A549 (cell line): ENCODE measurements at regions not wholly inside any gene's neighbourhood (a gene's known extent, or its start where the extent isn't known, plus 50 kb on each side); places are given as distances from the start of the nearest gene placed in this dataset.

ENCODE experiments used
- ATAC-seq, 2 experiments: fragments of 200-7000 bp in 1 of 2; fragments of >200 bp in 1 of 2; cut with Nextera tagmentation in 1 of 2; cut with Tn5 transposase in 1 of 2; 3 replicates each; pipeline versions ENCODE4 v1.8.0 to v1.9.1; 2018 to 2020; ENCODE audit warnings: mild to moderate bottlenecking in 1 of 2, moderate library complexity in 1 of 2
- CTCF ChIA-PET: fragments of 300-600 bp; sonication (Branson Sonifier 250); formaldehyde crosslinking; extraction: SDS; loops from one replicate; lab custom pipeline; 2021; ENCODE audit warnings: antibody characterized with exemption, inconsistent platforms; lab: Yijun Ruan, JAX
- POLR2A ChIA-PET: fragments of 350-600 bp; formaldehyde crosslinking; extraction: SDS; loops from one replicate; lab custom pipeline; 2021; ENCODE audit warnings: antibody characterized with exemption, inconsistent platforms; lab: Yijun Ruan, JAX
- DNase-seq, 2 experiments: peaks; one replicate each; pipeline versions ENCODE4 v3.0.0 to v3.0.0-alpha.2; 2011 to 2016; ENCODE audit warnings: low read depth in 1 of 2, low spot score in 1 of 2
- FAIRE-seq: peaks from 2 replicates; lab custom pipeline; 2011; peaks lifted over from hg19 to GRCh38; lab: Jason Lieb, UNC
- H3K27ac ChIP-seq, 2 experiments: fragments of >200 bp; sonication (Bioruptor Twin); formaldehyde crosslinking; 3 replicates each; pipeline ENCODE4 v1.5.1; 2016 to 2017
- H3K4me1 ChIP-seq: fragments of >200 bp; sonication (Bioruptor Twin); formaldehyde crosslinking; 3 replicates; pipeline ENCODE4 v1.6.1; 2016
- H3K4me2 ChIP-seq: fragments of >200 bp; sonication (Bioruptor Twin); formaldehyde crosslinking; 3 replicates; pipeline ENCODE4 v1.6.1; 2016
- H3K4me3 ChIP-seq: fragments of >200 bp; sonication (Bioruptor Twin); formaldehyde crosslinking; 3 replicates; pipeline ENCODE4 v1.5.1; 2016
- H3K9me3 ChIP-seq: fragments of >200 bp; sonication (Bioruptor Twin); formaldehyde crosslinking; 3 replicates; pipeline ENCODE4 v1.6.1; 2016
- BCL3 ChIP-seq: fragments of >200 bp; sonication (Bioruptor Twin); formaldehyde crosslinking; IDR thresholded peaks from 3 replicates; pipeline ENCODE4 v1.6.1; 2016
- BHLHE40 ChIP-seq: IDR thresholded peaks from 2 replicates; pipeline ENCODE4 v1.6.1; 2012; ENCODE audit warnings: low read depth, low read length, inconsistent platforms
- CBX2 ChIP-seq: fragments of 200-600 bp; sonication (generic); IDR thresholded peaks from 2 replicates; pipeline ENCODE4 v1.6.1; 2016; ENCODE audit warnings: low read depth, mild to moderate bottlenecking, borderline replicate concordance
- CBX8 ChIP-seq: fragments of 200-600 bp; sonication (generic); IDR thresholded peaks from 2 replicates; pipeline ENCODE4 v1.6.1; 2016
- CHD2 ChIP-seq: fragments of 150-350 bp; IDR thresholded peaks from 2 replicates; pipeline ENCODE4 v1.6.1; 2014; ENCODE audit warnings: low read length; ENCODE audit not compliant: partially characterized antibody
- E2F6 ChIP-seq: IDR thresholded peaks from 2 replicates; pipeline ENCODE4 v1.6.1; 2012; ENCODE audit warnings: low read depth, borderline replicate concordance
- EHF ChIP-seq: fragments of 250-450 bp; sonication (Bioruptor Pico); IDR thresholded peaks from 2 replicates; pipeline ENCODE4 v1.5.0; 2020; ENCODE audit warnings: mild to moderate bottlenecking
- FOSB ChIP-seq: fragments of 250-450 bp; sonication (Bioruptor Pico); IDR thresholded peaks from 2 replicates; pipeline ENCODE4 v1.5.0; 2020; ENCODE audit warnings: mild to moderate bottlenecking, moderate library complexity
- HDAC2 ChIP-seq: fragments of 200-600 bp; sonication (generic); IDR thresholded peaks from 2 replicates; pipeline ENCODE4 v1.6.1; 2016
- HES2 ChIP-seq: fragments of >200 bp; sonication (Bioruptor Twin); formaldehyde crosslinking; IDR thresholded peaks from 2 replicates; pipeline ENCODE4 v1.6.1; 2016
- HMGXB4 ChIP-seq: fragments of 250-450 bp; sonication (Bioruptor Pico); IDR thresholded peaks from 2 replicates; pipeline ENCODE4 v1.5.0; 2021; ENCODE audit warnings: mild to moderate bottlenecking, moderate library complexity, borderline replicate concordance
- HOXB13 ChIP-seq: fragments of 250-450 bp; sonication (Bioruptor Pico); IDR thresholded peaks from 2 replicates; pipeline ENCODE4 v1.5.0; 2020; ENCODE audit warnings: low read depth, mild to moderate bottlenecking, moderate library complexity
- JUN ChIP-seq, 2 experiments: fragments of >200 bp; sonication (Bioruptor Twin); formaldehyde crosslinking; IDR thresholded peaks; 2 replicates in 1 of 2; 3 replicates in 1 of 2; pipeline ENCODE4 v1.6.1; 2016 to 2017
- JUNB ChIP-seq: fragments of >200 bp; sonication (Bioruptor Twin); formaldehyde crosslinking; IDR thresholded peaks from 2 replicates; pipeline ENCODE4 v1.6.1; 2016
- KDM5A ChIP-seq: fragments of 200-600 bp; sonication (generic); IDR thresholded peaks from 2 replicates; pipeline ENCODE4 v1.6.1; 2016; ENCODE audit warnings: antibody characterized with exemption, mild to moderate bottlenecking
- MAX ChIP-seq: IDR thresholded peaks from 2 replicates; pipeline ENCODE4 v1.6.1; 2012
- MAZ ChIP-seq: fragments of 150-350 bp; IDR thresholded peaks from 2 replicates; pipeline ENCODE4 v1.6.1; 2014; ENCODE audit warnings: antibody characterized with exemption, low read depth, low read length, borderline replicate concordance
- MYC ChIP-seq: IDR thresholded peaks from 2 replicates; pipeline ENCODE4 v1.6.1; 2012; ENCODE audit warnings: mild to moderate bottlenecking, inconsistent platforms, low read length, improper control_type of control experiment, borderline replicate concordance
- RNF2 ChIP-seq: fragments of 200-600 bp; sonication (generic); IDR thresholded peaks from 2 replicates; pipeline ENCODE4 v1.6.1; 2016; ENCODE audit warnings: low read depth, mild to moderate bottlenecking, antibody characterized with exemption, moderate library complexity, borderline replicate concordance
- SREBF2 ChIP-seq: fragments of 450-650 bp; IDR thresholded peaks from 2 replicates; pipeline ENCODE4 v1.6.1; 2014; ENCODE audit warnings: mild to moderate bottlenecking, moderate library complexity
- USF2 ChIP-seq: fragments of 450-650 bp; IDR thresholded peaks from 2 replicates; pipeline ENCODE4 v1.6.1; 2014; ENCODE audit warnings: antibody characterized with exemption
- ZNF302 ChIP-seq: fragments of 250-450 bp; sonication (Bioruptor Pico); IDR thresholded peaks from 2 replicates; pipeline ENCODE4 v1.9.0; 2021; ENCODE audit warnings: inconsistent platforms, mild to moderate bottlenecking, moderate library complexity
- ZSCAN20 ChIP-seq: fragments of 250-450 bp; sonication (Bioruptor Pico); IDR thresholded peaks from 2 replicates; pipeline ENCODE4 v1.8.0; 2022; ENCODE audit warnings: mild to moderate bottlenecking, moderate library complexity
- WGBS: methylation state at CpG from one replicate; pipeline ENCODE4 v1.1.6; 2017; ENCODE audit errors: missing lambda C conversion rate; 5-methylcytosine and 5-hydroxymethylcytosine counted together

- DNase-seq (no peak), ATAC-seq (no peak)
- H3K27ac ChIP-seq = no peak overlapping the region
- no peaks in the 10 kb centered on the region for H3K4me1 ChIP-seq
- CTCF ChIA-PET = no interaction called here
- no peak overlapping the region for H3K4me2 ChIP-seq
- 8% methylated on average over 3 of the region's 3 CpGs for WGBS
- TF ChIP-seq MAX (no peak), JUN (IDR thresholded peaks at IDR 0.05) (no peak), USF2 (no peak), SREBF2 (no peak), CHD2 (no peak), E2F6 (no peak), BCL3 (no peak), RNF2 (no peak), ZSCAN20 (no peak), JUNB (no peak)
- TF ChIP-seq, all 56 proteins: peak for 0
- FAIRE-seq = no peak
- Histone ChIP-seq H3K4me3 (no peak overlapping the region), H3K9me3 (no peaks in the 10 kb centered on the region)
- POLR2A ChIA-PET = no interaction called here
Measured at GRCh38 chr1:166691476-166691875, 147.8 kb upstream of the POGK start.

GRCh38 chr1:166692346-166692745, 146.9 kb upstream of the POGK start:
- ATAC-seq (no peak), FAIRE-seq (no peak), DNase-seq (no peak)
- POLR2A ChIA-PET = no interaction called here
- H3K27ac ChIP-seq = no peak overlapping the region
- no peak for TF ChIP-seq HES2
- TF ChIP-seq HOXB13 (CRISPR knock-in tag) = no peak
- no peak for TF ChIP-seq BHLHE40
- no peak for TF ChIP-seq CBX2
- no peak for TF ChIP-seq MAX
- TF ChIP-seq MAZ = no peak
- TF ChIP-seq EHF (CRISPR knock-in tag) = no peak
- no peak for TF ChIP-seq HDAC2
- no peak for TF ChIP-seq E2F6
- no peak for TF ChIP-seq FOSB (CRISPR knock-in tag)
- no peak for TF ChIP-seq JUNB
- TF ChIP-seq RNF2 = no peak
- no peak for TF ChIP-seq HMGXB4
- TF ChIP-seq CBX8 = no peak
- TF ChIP-seq KDM5A = no peak
- no peak for TF ChIP-seq MYC
- TF ChIP-seq ZNF302 (CRISPR knock-in tag) = no peak
- no peak for TF ChIP-seq BCL3
- no peaks in the 10 kb centered on the region for H3K4me1 ChIP-seq
- CTCF ChIA-PET = no interaction called here
- no peak overlapping the region for H3K4me3 ChIP-seq
- 2% methylated on average over 2 of the region's 2 CpGs for WGBS
- H3K9me3 ChIP-seq = no peaks in the 10 kb centered on the region
- no peak overlapping the region for H3K4me2 ChIP-seq
